Calu3 (cell line): ENCODE measurements at regions not wholly inside any gene's neighbourhood (a gene's known extent, or its start where the extent isn't known, plus 50 kb on each side); places are given as distances from the start of the nearest gene placed in this dataset.

Experiments
- BruUV-seq: library from RNA; stranded (reverse); fragments of 400-500 nt; replicated peaks from 2 replicates; lab custom pipeline; 2021; lab: Mats Ljungman, UMichigan
- CTCF ChIA-PET: fragments of 300-600 bp; sonication (Branson Sonifier 250); formaldehyde crosslinking; loops from one replicate; lab custom pipeline; 2022; ENCODE audit warnings: antibody characterized with exemption; lab: Charles Lee
- DNase-seq: peaks from one replicate; pipeline ENCODE4 v3.0.0; 2022
- H3K27ac Mint-ChIP-seq: one replicate; pipeline ENCODE4 v1.8.0; 2022; ENCODE audit warnings: mixed read lengths; ENCODE audit not compliant: unreplicated experiment
- H3K27me3 Mint-ChIP-seq: one replicate; pipeline ENCODE4 v1.8.0; 2022; ENCODE audit warnings: mixed read lengths; ENCODE audit not compliant: unreplicated experiment
- H3K36me3 Mint-ChIP-seq: one replicate; pipeline ENCODE4 v1.8.0; 2022; ENCODE audit warnings: mild to moderate bottlenecking, moderate library complexity, mixed read lengths; ENCODE audit not compliant: insufficient read depth, unreplicated experiment
- H3K4me1 Mint-ChIP-seq: one replicate; pipeline ENCODE4 v1.8.0; 2022; ENCODE audit warnings: mild to moderate bottlenecking, low read depth, mixed read lengths; ENCODE audit not compliant: unreplicated experiment
- H3K4me3 Mint-ChIP-seq: one replicate; pipeline ENCODE4 v1.8.0; 2022; ENCODE audit warnings: mild to moderate bottlenecking, low read depth, moderate library complexity, mixed read lengths; ENCODE audit not compliant: unreplicated experiment
- H3K9me3 Mint-ChIP-seq: one replicate; pipeline ENCODE4 v1.8.0; 2022; ENCODE audit warnings: low read depth, mixed read lengths; ENCODE audit not compliant: unreplicated experiment
- CTCF ChIP-seq: fragments of 200-600 bp; IDR thresholded peaks from one replicate; pipeline ENCODE4 v1.8.0; 2022; ENCODE audit warnings: antibody characterized with exemption; ENCODE audit not compliant: unreplicated experiment
- intact Hi-C: fragments of 100-400 bp; cut with micrococcal nuclease; formaldehyde crosslinking; loops from one replicate; pipeline ENCODE4 v1.10.0; 2022; ENCODE audit not compliant: unreplicated experiment

DNA sequence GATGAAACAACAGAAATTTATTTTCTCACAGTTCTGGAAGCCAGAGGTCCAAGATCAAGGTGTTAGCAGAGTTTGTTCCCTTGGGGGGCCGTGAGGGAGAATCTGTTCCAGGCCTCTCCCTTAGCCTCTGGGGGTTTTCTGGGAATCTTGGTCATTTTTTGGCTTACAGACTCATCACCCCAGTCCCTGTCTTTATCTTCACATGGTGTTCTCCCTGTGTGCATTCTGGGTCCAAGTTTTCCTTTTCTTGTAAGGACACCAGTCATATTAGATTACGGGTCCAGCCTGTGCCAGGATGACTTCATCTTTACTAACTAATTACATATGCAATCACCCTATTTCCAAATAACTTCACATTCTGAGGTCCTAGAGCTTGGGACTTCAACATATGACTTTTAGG is 292.5 kb upstream of the TRIB2 start:
- H3K27me3 Mint-ChIP-seq = no peaks in the 10 kb centered on the region
- CTCF ChIA-PET = no interaction called here
- no TSS peak for BruUV-seq
- no peak overlapping the region for H3K27ac Mint-ChIP-seq
- no peaks in the 10 kb centered on the region for H3K9me3 Mint-ChIP-seq
- H3K4me1 Mint-ChIP-seq = no peaks in the 10 kb centered on the region
- DNase-seq = no peak
- intact Hi-C loops = no loop called here
- no peaks in the 10 kb centered on the region for H3K36me3 Mint-ChIP-seq
- H3K4me3 Mint-ChIP-seq = no peak overlapping the region
- no peak for TF ChIP-seq CTCF

DNA sequence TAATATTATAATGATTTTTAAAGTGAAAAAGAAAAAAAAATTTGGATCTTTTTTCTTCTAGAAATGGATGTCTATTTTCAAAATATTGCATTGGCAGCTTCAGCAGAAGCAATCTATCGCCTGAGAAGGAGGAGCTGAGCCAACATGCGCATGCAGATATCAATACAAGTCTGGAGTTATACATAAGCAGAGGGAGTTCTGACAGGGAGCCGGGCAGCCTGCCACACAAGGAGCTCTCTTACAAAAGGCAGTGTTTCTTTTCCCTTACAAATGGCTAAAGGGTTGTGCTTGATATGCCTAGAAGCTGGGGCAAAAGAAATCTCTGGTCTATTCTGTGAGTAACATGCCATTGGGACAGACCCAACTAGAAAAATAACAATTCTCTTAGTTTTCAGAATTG is 291.9 kb upstream of the TRIB2 start:
- Mint-ChIP-seq H3K27ac (no peak overlapping the region), H3K36me3 (no peaks in the 10 kb centered on the region), H3K27me3 (no peaks in the 10 kb centered on the region), H3K4me3 (no peak overlapping the region), H3K4me1 (no peaks in the 10 kb centered on the region), H3K9me3 (no peaks in the 10 kb centered on the region)
- no peak for DNase-seq
- no TSS peak for BruUV-seq
- CTCF ChIA-PET = no interaction called here
- TF ChIP-seq CTCF = no peak
- intact Hi-C loops = no loop called here

DNA sequence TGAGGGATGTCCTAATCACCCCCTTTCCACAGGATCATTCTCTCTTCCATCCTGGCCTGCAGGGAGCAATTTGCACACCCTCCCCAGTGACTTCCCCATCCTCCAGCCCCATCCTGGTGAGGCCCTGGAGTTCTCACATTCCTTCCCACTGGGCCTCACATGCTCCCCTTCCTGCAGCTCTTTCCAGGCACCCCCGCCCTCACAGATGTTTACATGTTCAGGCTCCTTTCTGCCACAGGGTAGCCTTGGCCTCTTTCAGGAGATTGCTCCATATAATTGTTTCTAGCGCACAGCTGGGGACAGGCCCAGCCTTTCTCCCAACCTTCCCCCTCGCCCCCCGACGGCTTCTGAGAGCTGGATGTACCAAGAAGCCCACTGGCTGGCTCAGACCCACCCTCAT is 288.4 kb upstream of the TRIB2 start:
- no peak for DNase-seq
- intact Hi-C loops = no loop called here
- Mint-ChIP-seq H3K27me3 (no peaks in the 10 kb centered on the region), H3K36me3 (no peaks in the 10 kb centered on the region), H3K9me3 (no peaks in the 10 kb centered on the region), H3K27ac (no peak overlapping the region), H3K4me3 (no peak overlapping the region), H3K4me1 (no peaks in the 10 kb centered on the region)
- CTCF ChIA-PET = no interaction called here
- BruUV-seq = no TSS peak
- no peak for TF ChIP-seq CTCF

DNA sequence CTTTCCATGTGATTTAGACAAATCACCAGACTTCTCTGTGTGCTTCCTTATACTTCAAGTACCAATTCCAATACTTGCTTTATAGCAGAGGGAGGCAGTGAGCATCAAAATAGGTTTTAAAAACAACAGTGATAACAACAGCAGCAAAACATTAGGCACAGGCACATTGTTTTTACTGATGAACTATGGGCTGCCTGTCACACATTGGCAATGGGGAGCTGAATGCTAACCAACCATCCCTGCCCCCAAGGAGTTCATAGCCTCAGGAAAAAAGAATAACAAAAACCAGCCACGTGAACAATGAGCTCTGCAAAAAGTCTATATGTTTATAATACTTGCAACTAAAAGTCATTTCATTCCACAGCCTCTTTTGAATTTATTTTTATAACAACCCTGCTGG is 287.9 kb upstream of the TRIB2 start:
- no peak overlapping the region for H3K27ac Mint-ChIP-seq
- no peak for DNase-seq
- no peak for TF ChIP-seq CTCF
- no peaks in the 10 kb centered on the region for H3K4me1 Mint-ChIP-seq
- H3K4me3 Mint-ChIP-seq = no peak overlapping the region
- intact Hi-C loops = no loop called here
- H3K27me3 Mint-ChIP-seq = no peaks in the 10 kb centered on the region
- CTCF ChIA-PET = no interaction called here
- BruUV-seq = no TSS peak
- no peaks in the 10 kb centered on the region for H3K9me3 Mint-ChIP-seq
- no peaks in the 10 kb centered on the region for H3K36me3 Mint-ChIP-seq
